Gastrocnemius medialis (tissue), 4 donors: ENCODE measurements at regions not wholly inside any gene's neighbourhood (a gene's known extent, or its start where the extent isn't known, plus 50 kb on each side); places are given as distances from the start of the nearest gene placed in this dataset.

ENCODE experiments used
- ATAC-seq, 2 donors: fragments of 150-250 bp; one replicate each; pipeline ENCODE4 v1.9.1; 2016
- DNase-seq, 2 donors: peaks; one replicate each; pipeline ENCODE4 v3.0.0-alpha.2; 2019
- H3K27ac ChIP-seq, 4 donors: fragments of 200-600 bp; sonication (generic); 1 replicate in 1 of 4; 2 replicates in 3 of 4; pipeline ENCODE4 v1.5.1; 2016 to 2018; ENCODE audit warnings: mild to moderate bottlenecking in 2 of 4, moderate library complexity in 1 of 4
- H3K27me3 ChIP-seq, 3 donors: fragments of 200-600 bp; sonication (generic) in 2 of 3; 1 replicate in 1 of 3; 2 replicates in 2 of 3; pipeline versions ENCODE4 v1.5.1 to v1.6.0; 2016 to 2019; ENCODE audit warnings: mild to moderate bottlenecking in 1 of 3, moderate library complexity in 1 of 3
- H3K36me3 ChIP-seq, 2 donors: fragments of 200-600 bp; sonication (generic) in 1 of 2; one replicate each; pipeline ENCODE4 v1.5.1; 2017 to 2018
- H3K4me1 ChIP-seq, 2 donors: fragments of 200-600 bp; sonication (generic) in 1 of 2; one replicate each; pipeline ENCODE4 v1.5.1; 2016 to 2017; ENCODE audit warnings: mild to moderate bottlenecking in 2 of 2
- H3K4me3 ChIP-seq, 4 donors: fragments of 200-600 bp; sonication (generic) in 3 of 4; 1 replicate in 1 of 4; 2 replicates in 3 of 4; pipeline ENCODE4 v1.5.1; 2016 to 2019; ENCODE audit warnings: mild to moderate bottlenecking in 2 of 4
- H3K9me3 ChIP-seq, 3 donors: fragments of 200-600 bp; sonication (generic) in 2 of 3; 1 replicate in 1 of 3; 2 replicates in 2 of 3; pipeline ENCODE4 v1.5.1; 2016 to 2019
- POLR2A ChIP-seq, 2 donors: fragments of 450-650 bp; IDR thresholded peaks; one replicate each; pipeline ENCODE4 v1.6.1; 2017; ENCODE audit warnings: antibody characterized with exemption in 2 of 2, mild to moderate bottlenecking in 2 of 2, moderate library complexity in 2 of 2
- in situ Hi-C, 4 donors: fragments of 200-750 bp; cut with MboI; loops; one replicate each; pipeline versions ENCODE4 v1.15.0 to v1.8.0; 2017; ENCODE audit warnings: low sequenced_read_pairs in 4 of 4
- intact Hi-C: fragments of 100-400 bp; cut with DNase I; formaldehyde crosslinking; loops from one replicate; pipeline ENCODE4 v1.15.1; 2023; ENCODE audit warnings: low total_unique reads
- TF ChIP-seq, protein P1 (sequence below), 5 experiments: fragments of 450-650 bp in 3 of 5; fragments of 200-600 bp in 2 of 5; sonication (generic) in 2 of 5; IDR thresholded peaks in 4 of 5; conservative IDR thresholded peaks in 1 of 5; 1 replicate in 4 of 5; 2 replicates in 1 of 5; pipeline ENCODE4 v1.5.1; 2016 to 2019; ENCODE audit warnings: antibody characterized with exemption in 5 of 5, mild to moderate bottlenecking in 3 of 5, moderate library complexity in 3 of 5

DNA sequence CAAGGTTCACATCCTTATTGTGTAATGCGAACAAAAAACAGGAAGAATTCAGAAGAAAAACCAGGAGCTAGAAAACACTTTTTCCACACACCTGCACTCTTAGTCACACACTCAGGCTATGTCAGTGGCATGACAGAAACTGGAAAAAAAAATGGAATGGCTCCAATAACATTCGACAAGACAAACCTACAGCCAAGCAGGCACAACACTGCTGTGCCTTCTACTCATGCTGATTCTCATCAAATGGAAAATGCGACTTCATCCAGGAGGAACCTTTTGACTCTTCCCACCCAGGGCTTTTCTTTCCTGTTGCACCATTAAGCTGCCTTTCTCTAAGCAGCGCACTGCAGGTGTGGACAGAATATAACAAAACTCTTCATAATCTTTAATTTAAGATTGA is 163.2 kb upstream of the BTBD3 start:
- Histone ChIP-seq H3K27me3 (no peaks in the 10 kb centered on the region), H3K27ac (no peak overlapping the region), H3K4me3 (no peak overlapping the region), H3K36me3 (no peaks in the 10 kb centered on the region), H3K4me1 (no peaks in the 10 kb centered on the region), H3K9me3 (no peaks in the 10 kb centered on the region)
- intact Hi-C loops (no loop called here), in situ Hi-C loops (no loop called here)
- TF ChIP-seq, protein P1, sequence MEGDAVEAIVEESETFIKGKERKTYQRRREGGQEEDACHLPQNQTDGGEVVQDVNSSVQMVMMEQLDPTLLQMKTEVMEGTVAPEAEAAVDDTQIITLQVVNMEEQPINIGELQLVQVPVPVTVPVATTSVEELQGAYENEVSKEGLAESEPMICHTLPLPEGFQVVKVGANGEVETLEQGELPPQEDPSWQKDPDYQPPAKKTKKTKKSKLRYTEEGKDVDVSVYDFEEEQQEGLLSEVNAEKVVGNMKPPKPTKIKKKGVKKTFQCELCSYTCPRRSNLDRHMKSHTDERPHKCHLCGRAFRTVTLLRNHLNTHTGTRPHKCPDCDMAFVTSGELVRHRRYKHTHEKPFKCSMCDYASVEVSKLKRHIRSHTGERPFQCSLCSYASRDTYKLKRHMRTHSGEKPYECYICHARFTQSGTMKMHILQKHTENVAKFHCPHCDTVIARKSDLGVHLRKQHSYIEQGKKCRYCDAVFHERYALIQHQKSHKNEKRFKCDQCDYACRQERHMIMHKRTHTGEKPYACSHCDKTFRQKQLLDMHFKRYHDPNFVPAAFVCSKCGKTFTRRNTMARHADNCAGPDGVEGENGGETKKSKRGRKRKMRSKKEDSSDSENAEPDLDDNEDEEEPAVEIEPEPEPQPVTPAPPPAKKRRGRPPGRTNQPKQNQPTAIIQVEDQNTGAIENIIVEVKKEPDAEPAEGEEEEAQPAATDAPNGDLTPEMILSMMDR (IDR thresholded peaks at IDR 0.05 in 4 of 5, conservative IDR thresholded peaks at IDR 0.05 in 1 of 5): no peak
- no peak for TF ChIP-seq POLR2A (IDR thresholded peaks at IDR 0.05)
- DNase-seq: no peak
- ATAC-seq: no peak

DNA sequence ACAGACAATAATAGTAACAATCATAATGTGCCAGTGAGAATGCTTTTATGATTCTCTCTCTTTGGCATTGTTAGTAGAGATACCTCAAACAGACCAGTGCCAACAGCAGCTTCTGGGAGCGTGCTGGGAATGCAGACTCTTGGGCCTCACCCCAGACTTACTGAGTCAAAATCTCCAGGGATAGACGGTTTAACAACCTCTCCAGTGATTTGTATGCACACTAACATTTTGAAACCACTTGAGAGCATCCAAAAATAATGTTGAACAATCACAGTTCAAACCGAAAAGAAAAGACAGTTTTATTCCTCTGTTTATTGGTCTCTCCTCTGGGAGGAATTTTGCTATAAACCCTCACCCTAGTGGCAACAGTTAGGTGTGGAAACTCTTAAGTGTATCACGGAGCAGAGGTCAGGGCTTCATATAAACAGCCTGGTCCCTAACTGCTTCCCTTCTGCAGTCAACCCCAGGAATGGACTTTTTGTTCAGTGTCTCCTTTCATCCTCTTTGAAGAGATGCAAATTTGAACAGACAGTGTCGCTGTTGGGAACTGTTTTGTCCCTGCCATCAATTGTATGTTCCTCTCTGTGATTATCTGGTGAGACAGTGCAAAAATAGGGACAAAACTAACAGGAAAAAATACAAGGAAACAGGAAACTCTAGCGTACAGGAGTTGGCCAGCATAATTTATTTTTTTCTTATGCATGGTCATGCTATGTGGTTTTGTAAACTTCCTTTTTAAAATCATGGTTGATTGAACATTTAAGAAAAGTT is 162.4 kb upstream of the BTBD3 start:
- ATAC-seq (no peak), DNase-seq (no peak)
- no peaks in the 10 kb centered on the region for H3K4me1 ChIP-seq
- no peak overlapping the region for H3K4me3 ChIP-seq
- no peaks in the 10 kb centered on the region for H3K9me3 ChIP-seq
- no peak overlapping the region for H3K27ac ChIP-seq
- TF ChIP-seq POLR2A (IDR thresholded peaks at IDR 0.05): no peak
- TF ChIP-seq, protein P1 (IDR thresholded peaks at IDR 0.05 in 4 of 5, conservative IDR thresholded peaks at IDR 0.05 in 1 of 5): no peak
- H3K36me3 ChIP-seq: no peaks in the 10 kb centered on the region
- intact Hi-C loops: no loop called here
- no peaks in the 10 kb centered on the region for H3K27me3 ChIP-seq
- in situ Hi-C loops: no loop called here

DNA sequence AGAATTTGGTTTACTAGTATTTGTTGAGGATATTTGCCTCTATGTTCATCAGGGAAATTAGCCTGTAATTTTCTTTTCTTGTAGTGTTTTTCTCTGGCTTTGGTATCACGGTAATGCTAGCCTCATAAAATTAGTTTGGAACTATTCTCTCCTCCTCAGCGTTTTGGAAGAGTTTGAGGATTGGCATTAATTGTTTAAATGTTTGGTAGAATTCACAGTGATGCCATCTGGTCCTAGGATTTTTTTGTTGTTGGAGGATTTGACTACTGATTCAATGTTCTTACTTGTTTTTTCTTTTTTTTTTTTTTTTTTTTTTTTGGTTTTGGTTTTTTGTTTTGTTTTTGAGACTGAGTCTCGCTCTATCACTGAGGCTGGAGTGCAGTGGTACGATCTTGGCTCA is 156.2 kb upstream of the BTBD3 start:
- Histone ChIP-seq H3K4me1 (no peaks in the 10 kb centered on the region), H3K9me3 (no peaks in the 10 kb centered on the region), H3K27me3 (no peaks in the 10 kb centered on the region), H3K36me3 (no peaks in the 10 kb centered on the region), H3K4me3 (no peak overlapping the region), H3K27ac (no peak overlapping the region)
- no peak for ATAC-seq
- intact Hi-C loops (no loop called here), in situ Hi-C loops (no loop called here)
- DNase-seq: no peak
- TF ChIP-seq POLR2A (IDR thresholded peaks at IDR 0.05): no peak
- TF ChIP-seq, protein P1 (IDR thresholded peaks at IDR 0.05 in 4 of 5, conservative IDR thresholded peaks at IDR 0.05 in 1 of 5): no peak

DNA sequence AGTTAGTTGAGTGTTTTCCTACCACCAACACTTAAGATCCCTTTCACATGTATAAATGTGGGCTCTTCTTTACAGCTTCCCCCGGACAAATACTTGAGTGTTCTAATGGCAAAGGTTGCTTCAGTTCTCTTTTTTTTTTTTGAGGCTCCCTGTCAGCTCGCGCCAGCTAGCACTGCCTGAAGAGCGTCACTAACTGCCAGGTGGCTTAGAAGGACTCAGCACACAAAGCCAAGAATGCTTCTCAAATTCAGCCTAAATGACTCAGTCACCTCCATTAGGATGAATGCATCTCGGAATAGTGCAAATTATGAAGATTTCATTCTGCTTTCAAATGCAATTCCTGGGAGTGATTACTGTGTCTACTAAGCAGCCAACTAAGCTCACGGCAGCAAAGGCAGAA is 150.7 kb upstream of the BTBD3 start:
- H3K9me3 ChIP-seq: no peaks in the 10 kb centered on the region
- TF ChIP-seq, protein P1 (IDR thresholded peaks at IDR 0.05 in 4 of 5, conservative IDR thresholded peaks at IDR 0.05 in 1 of 5): no peak
- TF ChIP-seq POLR2A (IDR thresholded peaks at IDR 0.05): no peak
- no peaks in the 10 kb centered on the region for H3K4me1 ChIP-seq
- no peak overlapping the region for H3K4me3 ChIP-seq
- H3K27ac ChIP-seq: no peak overlapping the region
- no peaks in the 10 kb centered on the region for H3K36me3 ChIP-seq
- H3K27me3 ChIP-seq: no peaks in the 10 kb centered on the region
- no peak for ATAC-seq
- intact Hi-C loops (no loop called here), in situ Hi-C loops (no loop called here)
- DNase-seq: no peak

DNA sequence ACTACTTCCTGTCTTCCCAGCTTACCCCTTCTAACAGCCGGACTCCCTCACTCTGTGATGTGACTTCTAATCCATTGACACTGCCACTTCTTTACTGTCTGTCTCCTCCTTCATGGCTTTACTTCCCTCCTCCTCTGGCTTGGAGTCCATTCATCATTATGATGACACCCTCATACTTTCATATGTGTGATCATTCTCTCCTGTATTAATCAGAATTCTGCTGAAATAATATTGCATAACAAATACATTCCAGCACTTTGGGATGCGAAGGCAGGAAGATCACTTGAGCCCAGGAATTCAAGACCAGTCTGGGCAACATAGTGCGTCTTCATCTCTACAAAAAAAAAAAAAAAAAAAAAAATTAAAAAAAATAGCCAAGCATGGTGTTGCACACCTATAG is 147.9 kb upstream of the BTBD3 start:
- no peak for DNase-seq
- in situ Hi-C loops: no loop called here
- Histone ChIP-seq H3K36me3 (no peaks in the 10 kb centered on the region), H3K27ac (no peak overlapping the region), H3K4me1 (no peaks in the 10 kb centered on the region), H3K4me3 (no peak overlapping the region), H3K27me3 (no peaks in the 10 kb centered on the region), H3K9me3 (no peaks in the 10 kb centered on the region)
- ATAC-seq: no peak
- intact Hi-C loops: no loop called here
- no peak for TF ChIP-seq POLR2A (IDR thresholded peaks at IDR 0.05)
- TF ChIP-seq, protein P1 (IDR thresholded peaks at IDR 0.05 in 4 of 5, conservative IDR thresholded peaks at IDR 0.05 in 1 of 5): no peak
